Astrocyte (in vitro differentiated cells and primary cell): ENCODE measurements at regions not wholly inside any gene's neighbourhood (a gene's known extent, or its start where the extent isn't known, plus 50 kb on each side); places are given as distances from the start of the nearest gene placed in this dataset.

Experiments
- CTCF ChIP-seq: IDR thresholded peaks from 2 replicates; pipeline ENCODE4 v1.5.1; 2011; ENCODE audit warnings: low read depth, mild to moderate bottlenecking, inconsistent platforms, low read length, moderate library complexity; ENCODE audit not compliant: insufficient read depth
- EZH2 ChIP-seq: IDR thresholded peaks from 2 replicates; pipeline ENCODE4 v1.6.1; 2012; ENCODE audit warnings: mild to moderate bottlenecking, low read length, inconsistent platforms; ENCODE audit not compliant: insufficient read depth

GRCh38 chr13:80501556-80501955, 160.6 kb upstream of the SPRY2 start:
- TF ChIP-seq CTCF (no peak), EZH2 (no peak)
